ENCODE measurements at regions not wholly inside any gene's neighbourhood (a gene's known extent, or its start where the extent isn't known, plus 50 kb on each side); places are given as distances from the start of the nearest gene placed in this dataset.

DNA sequence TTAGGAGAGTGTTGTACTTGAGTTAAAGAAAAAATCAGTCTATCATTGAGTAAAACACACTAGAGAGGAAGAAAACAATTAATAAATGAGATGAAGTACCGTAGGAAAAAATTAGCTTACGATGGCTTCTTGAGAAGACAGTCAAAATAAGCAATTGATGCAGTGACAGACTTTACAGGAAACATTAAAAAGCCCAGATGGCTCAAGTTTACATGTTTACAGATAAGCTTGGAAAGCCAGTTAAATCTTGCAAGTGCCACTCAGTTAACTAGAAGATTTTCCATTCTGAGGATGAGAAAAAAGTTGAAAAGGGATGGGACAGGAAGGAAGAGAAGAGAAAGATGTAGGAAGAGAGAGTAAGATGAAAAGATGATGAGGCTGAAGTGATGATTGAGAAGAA lies 288.8 kb upstream of the FERMT1 start:
- TF ChIP-seq POLR2A (IDR thresholded peaks at IDR 0.05) = no peak
- TF ChIP-seq CTCF (IDR thresholded peaks at IDR 0.05) = no peak
- no peak for TF ChIP-seq EP300 (IDR thresholded peaks at IDR 0.05)
- no peak for TF ChIP-seq POLR2AphosphoS5 (IDR thresholded peaks at IDR 0.05)
- no peaks in the 10 kb centered on the region for H3K4me1 ChIP-seq
- no peak overlapping the region for H3K27ac ChIP-seq
- H3K27me3 ChIP-seq = no peaks in the 10 kb centered on the region
- no peak overlapping the region for H3K4me3 ChIP-seq
- H3K36me3 ChIP-seq = no peaks in the 10 kb centered on the region
- 64% methylated on average over 2 of the region's 2 CpGs for WGBS
- H3K9me3 ChIP-seq = no peaks in the 10 kb centered on the region
- no peak for DNase-seq (ENCODE audit: low spot score in 2 of 2)

DNA sequence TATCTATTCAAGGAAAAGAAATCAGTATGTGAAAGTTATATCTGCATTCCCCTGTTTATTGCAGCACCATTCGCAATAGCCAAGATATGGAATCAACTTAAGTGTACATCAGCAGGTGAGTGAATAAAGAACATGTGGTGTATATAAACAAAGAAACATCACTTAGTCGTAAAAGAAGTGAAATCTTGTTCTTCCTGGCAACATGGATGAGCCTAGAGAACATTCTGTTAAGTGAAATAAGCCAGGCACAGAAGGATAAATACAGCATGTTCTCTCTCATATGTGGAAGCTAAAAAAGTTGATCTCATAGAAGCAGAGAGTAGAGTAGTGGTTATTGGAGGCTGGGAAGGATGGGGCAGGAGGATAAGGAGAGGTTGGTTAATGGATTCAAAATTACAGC lies 287.9 kb upstream of the FERMT1 start:
- Histone ChIP-seq H3K4me3 (no peak overlapping the region), H3K27ac (no peak overlapping the region), H3K27me3 (no peaks in the 10 kb centered on the region), H3K4me1 (no peaks in the 10 kb centered on the region), H3K9me3 (no peaks in the 10 kb centered on the region), H3K36me3 (no peaks in the 10 kb centered on the region)
- DNase-seq (ENCODE audit: low spot score in 2 of 2) = no peak
- WGBS = 78% methylated on average over 2 of the region's 2 CpGs
- TF ChIP-seq POLR2A (IDR thresholded peaks at IDR 0.05) = no peak
- TF ChIP-seq EP300 (IDR thresholded peaks at IDR 0.05) = no peak
- TF ChIP-seq CTCF (IDR thresholded peaks at IDR 0.05) = no peak
- TF ChIP-seq POLR2AphosphoS5 (IDR thresholded peaks at IDR 0.05) = no peak

DNA sequence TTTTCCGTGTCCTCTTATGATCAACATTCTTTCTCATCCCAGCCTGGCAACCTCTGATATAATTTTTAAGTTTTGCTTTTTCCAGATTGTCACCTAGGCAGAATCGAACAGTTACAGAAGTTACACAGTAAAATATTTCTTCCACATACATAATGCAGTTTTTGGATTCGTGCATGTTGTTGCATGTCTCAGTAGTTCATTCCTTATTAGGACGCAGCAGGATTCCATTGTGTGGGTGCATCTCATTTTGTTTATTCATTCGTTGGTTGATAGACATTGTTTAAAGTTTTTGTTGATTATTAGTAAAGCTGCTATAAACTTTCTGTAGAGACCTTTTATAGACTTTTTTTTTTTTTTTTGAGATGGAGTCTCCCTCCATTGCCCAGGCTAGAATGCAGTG lies 284.3 kb upstream of the FERMT1 start:
- Histone ChIP-seq H3K27ac (no peak overlapping the region), H3K9me3 (no peaks in the 10 kb centered on the region), H3K36me3 (no peaks in the 10 kb centered on the region), H3K4me3 (no peak overlapping the region), H3K27me3 (no peaks in the 10 kb centered on the region), H3K4me1 (no peaks in the 10 kb centered on the region)
- no peak for TF ChIP-seq EP300 (IDR thresholded peaks at IDR 0.05)
- no peak for TF ChIP-seq POLR2AphosphoS5 (IDR thresholded peaks at IDR 0.05)
- TF ChIP-seq CTCF (IDR thresholded peaks at IDR 0.05) = no peak
- TF ChIP-seq POLR2A (IDR thresholded peaks at IDR 0.05) = no peak
- DNase-seq (ENCODE audit: low spot score in 2 of 2) = no peak
- 47% methylated on average over 5 of the region's 5 CpGs for WGBS

DNA sequence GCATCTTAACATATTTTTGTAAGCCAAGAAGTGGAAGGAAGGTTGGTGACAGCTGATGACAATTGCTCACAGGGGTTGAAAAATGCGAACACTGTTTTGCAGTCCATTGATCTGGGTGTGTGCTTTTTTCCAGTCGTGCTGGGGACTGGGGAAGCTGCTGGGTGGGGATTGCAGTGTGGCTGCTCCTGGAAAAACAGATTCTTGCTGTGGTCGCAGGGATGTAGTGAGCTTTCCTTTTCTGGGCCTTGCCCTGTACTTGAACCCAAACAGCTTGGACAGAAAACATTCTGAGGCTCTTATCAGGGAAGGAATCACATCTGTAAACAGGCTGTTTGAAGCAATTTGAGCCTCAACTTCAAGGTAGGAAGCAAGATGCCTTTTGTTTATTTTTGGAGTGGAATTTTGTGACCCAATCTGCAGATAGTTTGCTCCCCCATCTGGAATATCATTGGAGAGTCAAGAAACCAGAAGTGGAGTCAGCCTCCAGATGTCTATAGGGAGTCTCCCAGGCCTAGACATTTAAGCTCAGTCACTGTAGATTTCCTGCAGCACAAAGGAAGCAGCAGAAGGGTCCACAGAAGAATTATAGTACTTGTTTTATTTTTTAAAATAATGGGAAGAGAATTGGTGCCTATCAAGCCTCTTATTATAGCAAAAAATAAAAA lies 279.2 kb upstream of the FERMT1 start:
- Histone ChIP-seq H3K36me3 (no peaks in the 10 kb centered on the region), H3K9me3 (no peaks in the 10 kb centered on the region), H3K4me1 (no peaks in the 10 kb centered on the region), H3K4me3 (no peak overlapping the region), H3K27ac (no peak overlapping the region), H3K27me3 (no peaks in the 10 kb centered on the region)
- DNase-seq (ENCODE audit: low spot score in 2 of 2) = no peak
- 35% methylated on average over 3 of the region's 3 CpGs for WGBS
- no peak for TF ChIP-seq POLR2A (IDR thresholded peaks at IDR 0.05)
- TF ChIP-seq POLR2AphosphoS5 (IDR thresholded peaks at IDR 0.05) = no peak

GRCh38 chr20:6397115-6397514 lies 274.3 kb upstream of the FERMT1 start:
- 84% methylated on average over 2 of the region's 2 CpGs for WGBS
- Histone ChIP-seq H3K9me3 (no peaks in the 10 kb centered on the region), H3K27me3 (no peaks in the 10 kb centered on the region), H3K36me3 (no peaks in the 10 kb centered on the region), H3K4me1 (no peaks in the 10 kb centered on the region), H3K4me3 (no peak overlapping the region), H3K27ac (no peak overlapping the region)
- TF ChIP-seq EP300 (IDR thresholded peaks at IDR 0.05) (no peak), POLR2A (IDR thresholded peaks at IDR 0.05) (no peak), POLR2AphosphoS5 (IDR thresholded peaks at IDR 0.05) (no peak)
- DNase-seq (ENCODE audit: low spot score in 2 of 2) = no peak

DNA sequence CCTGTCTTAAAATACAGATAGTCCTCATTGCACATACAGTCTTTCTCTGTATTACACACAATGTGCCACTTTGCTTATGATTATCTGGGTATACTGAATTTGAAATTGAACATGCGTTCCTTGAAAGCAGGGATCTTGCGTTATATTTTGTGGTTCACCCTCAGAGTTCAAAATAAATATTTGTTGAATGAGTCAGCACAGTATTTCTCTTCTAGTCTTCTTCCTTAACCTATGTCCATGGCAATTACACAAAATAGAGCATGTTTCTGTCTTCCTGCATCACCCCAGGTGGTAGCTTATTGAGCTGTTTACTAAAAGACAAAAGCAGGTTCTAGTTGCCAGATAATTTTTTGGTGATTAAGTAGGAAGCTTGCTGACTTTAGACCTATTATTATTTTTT lies 272.9 kb upstream of the FERMT1 start:
- H3K4me1 ChIP-seq = no peaks in the 10 kb centered on the region
- H3K27me3 ChIP-seq = no peaks in the 10 kb centered on the region
- no peaks in the 10 kb centered on the region for H3K36me3 ChIP-seq
- no peaks in the 10 kb centered on the region for H3K9me3 ChIP-seq
- H3K27ac ChIP-seq = no peak overlapping the region
- 0% methylated on average over 2 of the region's 2 CpGs for WGBS
- TF ChIP-seq POLR2A (IDR thresholded peaks at IDR 0.05) (no peak), POLR2AphosphoS5 (IDR thresholded peaks at IDR 0.05) (no peak), CTCF (IDR thresholded peaks at IDR 0.05) (no peak), EP300 (IDR thresholded peaks at IDR 0.05) (no peak)
- DNase-seq (ENCODE audit: low spot score in 2 of 2) = no peak
- H3K4me3 ChIP-seq = no peak overlapping the region

Measured in suprapubic skin (tissue), 4 donors.